Vagina (tissue), 2 donors: ENCODE measurements at regions not wholly inside any gene's neighbourhood (a gene's known extent, or its start where the extent isn't known, plus 50 kb on each side); places are given as distances from the start of the nearest gene placed in this dataset.

Source experiments
- DNase-seq, 2 donors: peaks; one replicate each; pipeline ENCODE4 v3.0.0-alpha.2; 2017; ENCODE audit errors: extremely low spot score in 2 of 2
- H3K27ac ChIP-seq: fragments of 200-600 bp; sonication (generic); one replicate; pipeline ENCODE4 v1.5.1; 2019
- H3K27me3 ChIP-seq: fragments of 200-600 bp; sonication (generic); one replicate; pipeline ENCODE4 v1.5.1; 2019
- H3K36me3 ChIP-seq, 2 donors: fragments of 200-600 bp; sonication (generic); one replicate each; pipeline ENCODE4 v1.5.1; 2017 to 2019
- H3K4me1 ChIP-seq: fragments of 200-600 bp; sonication (generic); one replicate; pipeline ENCODE4 v1.5.1; 2019
- H3K4me3 ChIP-seq, 2 donors: fragments of 200-600 bp; sonication (generic); 1 replicate in 1 of 2; 2 replicates in 1 of 2; pipeline ENCODE4 v1.5.1; 2016 to 2019
- H3K9me3 ChIP-seq: fragments of 200-600 bp; sonication (generic); one replicate; pipeline ENCODE4 v1.5.1; 2019
- CTCF ChIP-seq, 3 experiments: fragments of 450-650 bp in 2 of 3; fragments of 200-600 bp in 1 of 3; sonication (generic) in 1 of 3; IDR thresholded peaks; one replicate each; pipeline ENCODE4 v1.5.1; 2017 to 2019; ENCODE audit warnings: antibody characterized with exemption in 3 of 3, mild to moderate bottlenecking in 2 of 3, moderate library complexity in 2 of 3
- POLR2A ChIP-seq, 2 donors: fragments of 450-650 bp; IDR thresholded peaks; one replicate each; pipeline ENCODE4 v1.6.1; 2017; ENCODE audit warnings: antibody characterized with exemption in 2 of 2, mild to moderate bottlenecking in 2 of 2, moderate library complexity in 2 of 2
- POLR2AphosphoS5 ChIP-seq, 2 donors: sonication (generic); formaldehyde crosslinking; IDR thresholded peaks; one replicate each; pipeline ENCODE4 v1.9.0; 2017; ENCODE audit warnings: antibody characterized with exemption in 2 of 2, mild to moderate bottlenecking in 2 of 2, low read depth in 1 of 2; ENCODE audit not compliant: insufficient read depth in 1 of 2
- intact Hi-C: fragments of 100-400 bp; cut with DNase I; formaldehyde crosslinking; loops from one replicate; pipeline ENCODE4 v1.15.1; 2023

GRCh38 chr1:4034318-4034887, 134.3 kb upstream of the C1orf174 start:
- Histone ChIP-seq H3K36me3 (no peaks in the 10 kb centered on the region), H3K27me3 (no peaks in the 10 kb centered on the region), H3K4me1 (no peaks in the 10 kb centered on the region), H3K9me3 (no peaks in the 10 kb centered on the region), H3K4me3 (no peak overlapping the region), H3K27ac (no peak overlapping the region)
- intact Hi-C loops, result no loop called here
- no peak for DNase-seq
- TF ChIP-seq CTCF (IDR thresholded peaks at IDR 0.05), result no peak
- TF ChIP-seq POLR2A (IDR thresholded peaks at IDR 0.05), result no peak
- no peak for TF ChIP-seq POLR2AphosphoS5 (IDR thresholded peaks at IDR 0.05; ENCODE audit: insufficient read depth in 1 of 2, low read depth in 1 of 2)

- no peak overlapping the region for H3K4me3 ChIP-seq
- TF ChIP-seq POLR2AphosphoS5 (IDR thresholded peaks at IDR 0.05; ENCODE audit: insufficient read depth in 1 of 2, low read depth in 1 of 2) (no peak), CTCF (IDR thresholded peaks at IDR 0.05) (no peak), POLR2A (IDR thresholded peaks at IDR 0.05) (no peak)
- no peaks in the 10 kb centered on the region for H3K9me3 ChIP-seq
- no peaks in the 10 kb centered on the region for H3K27me3 ChIP-seq
- H3K27ac ChIP-seq, result no peak overlapping the region
- intact Hi-C loops, result no loop called here
- no peaks in the 10 kb centered on the region for H3K36me3 ChIP-seq
- no peak for DNase-seq
- no peaks in the 10 kb centered on the region for H3K4me1 ChIP-seq
Observed at GRCh38 chr1:4044967-4045366, 144.9 kb upstream of the C1orf174 start.

- intact Hi-C loops, result no loop called here
- H3K4me3 ChIP-seq, result no peak overlapping the region
- TF ChIP-seq POLR2AphosphoS5 (IDR thresholded peaks at IDR 0.05; ENCODE audit: insufficient read depth in 1 of 2, low read depth in 1 of 2) (no peak), POLR2A (IDR thresholded peaks at IDR 0.05) (no peak), CTCF (IDR thresholded peaks at IDR 0.05) (no peak)
- H3K27ac ChIP-seq, result no peak overlapping the region
- H3K4me1 ChIP-seq, result no peaks in the 10 kb centered on the region
- H3K36me3 ChIP-seq, result no peaks in the 10 kb centered on the region
- H3K9me3 ChIP-seq, result no peaks in the 10 kb centered on the region
- no peaks in the 10 kb centered on the region for H3K27me3 ChIP-seq
- DNase-seq, result no peak
Observed at GRCh38 chr1:4045397-4046010, 145.4 kb upstream of the C1orf174 start.

GRCh38 chr1:4046836-4047461, 146.9 kb upstream of the C1orf174 start:
- Histone ChIP-seq H3K4me1 (no peaks in the 10 kb centered on the region), H3K27me3 (no peaks in the 10 kb centered on the region), H3K4me3 (no peak overlapping the region), H3K36me3 (no peaks in the 10 kb centered on the region), H3K9me3 (no peaks in the 10 kb centered on the region), H3K27ac (no peak overlapping the region)
- TF ChIP-seq POLR2AphosphoS5 (IDR thresholded peaks at IDR 0.05; ENCODE audit: insufficient read depth in 1 of 2, low read depth in 1 of 2), result no peak
- TF ChIP-seq CTCF (IDR thresholded peaks at IDR 0.05), result no peak
- no peak for TF ChIP-seq POLR2A (IDR thresholded peaks at IDR 0.05)
- intact Hi-C loops, result no loop called here
- DNase-seq, result peak in 1 of 2 donors; percentile 56

- H3K4me3 ChIP-seq, result no peak overlapping the region
- no peak for TF ChIP-seq POLR2A (IDR thresholded peaks at IDR 0.05)
- TF ChIP-seq CTCF (IDR thresholded peaks at IDR 0.05), result no peak
- TF ChIP-seq POLR2AphosphoS5 (IDR thresholded peaks at IDR 0.05; ENCODE audit: insufficient read depth in 1 of 2, low read depth in 1 of 2), result no peak
- no peaks in the 10 kb centered on the region for H3K36me3 ChIP-seq
- DNase-seq, result no peak
- H3K27me3 ChIP-seq, result no peaks in the 10 kb centered on the region
- no peaks in the 10 kb centered on the region for H3K9me3 ChIP-seq
- intact Hi-C loops, result no loop called here
- H3K27ac ChIP-seq, result no peak overlapping the region
- H3K4me1 ChIP-seq, result no peaks in the 10 kb centered on the region
Observed at GRCh38 chr1:4047666-4048065, 147.6 kb upstream of the C1orf174 start.
